ENCODE measurements at regions not wholly inside any gene's neighbourhood (a gene's known extent, or its start where the extent isn't known, plus 50 kb on each side); places are given as distances from the start of the nearest gene placed in this dataset.

DNA sequence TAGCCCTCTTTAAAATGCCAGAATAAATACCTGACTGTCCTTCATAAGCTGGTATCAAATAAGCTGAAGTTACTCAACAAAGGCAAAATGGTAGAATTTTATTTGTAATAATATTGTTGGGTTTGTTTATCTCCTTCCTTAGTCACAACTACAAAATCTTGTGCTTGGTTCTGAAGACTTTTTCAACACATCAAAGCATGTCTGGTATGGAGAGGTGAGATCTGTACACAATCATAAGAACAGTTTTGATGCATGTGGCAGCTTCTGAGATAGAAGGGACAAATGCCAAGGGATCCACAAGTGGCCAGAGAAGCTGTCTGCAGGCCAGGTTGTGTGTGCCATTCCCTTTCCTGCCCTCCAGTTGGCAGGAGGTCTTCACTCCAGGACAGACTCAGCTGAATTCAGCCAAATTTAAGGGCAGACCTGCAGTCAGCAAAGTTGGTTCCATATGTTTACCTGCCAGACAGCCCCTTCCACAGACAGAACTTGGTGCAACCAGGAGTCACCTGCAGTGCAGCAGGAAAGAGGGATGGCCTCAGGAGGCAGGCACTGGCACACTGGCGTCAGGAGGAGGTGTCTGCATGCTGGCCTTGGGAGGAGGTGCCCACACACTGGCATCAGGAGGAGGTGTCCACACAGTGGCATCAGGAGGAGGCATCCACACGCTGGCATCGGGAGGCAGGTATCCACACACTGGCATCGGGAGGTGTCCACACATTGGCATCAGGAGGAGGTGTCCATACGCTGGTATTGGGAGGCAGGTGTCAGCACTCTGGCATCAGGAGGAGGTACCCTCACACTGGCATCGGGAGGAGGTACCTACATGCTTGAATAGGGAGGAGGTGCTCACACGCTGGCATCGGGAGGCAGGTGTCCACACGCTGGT, 93.1 kb upstream of the IKZF1 start:
- TF ChIP-seq, protein P1, sequence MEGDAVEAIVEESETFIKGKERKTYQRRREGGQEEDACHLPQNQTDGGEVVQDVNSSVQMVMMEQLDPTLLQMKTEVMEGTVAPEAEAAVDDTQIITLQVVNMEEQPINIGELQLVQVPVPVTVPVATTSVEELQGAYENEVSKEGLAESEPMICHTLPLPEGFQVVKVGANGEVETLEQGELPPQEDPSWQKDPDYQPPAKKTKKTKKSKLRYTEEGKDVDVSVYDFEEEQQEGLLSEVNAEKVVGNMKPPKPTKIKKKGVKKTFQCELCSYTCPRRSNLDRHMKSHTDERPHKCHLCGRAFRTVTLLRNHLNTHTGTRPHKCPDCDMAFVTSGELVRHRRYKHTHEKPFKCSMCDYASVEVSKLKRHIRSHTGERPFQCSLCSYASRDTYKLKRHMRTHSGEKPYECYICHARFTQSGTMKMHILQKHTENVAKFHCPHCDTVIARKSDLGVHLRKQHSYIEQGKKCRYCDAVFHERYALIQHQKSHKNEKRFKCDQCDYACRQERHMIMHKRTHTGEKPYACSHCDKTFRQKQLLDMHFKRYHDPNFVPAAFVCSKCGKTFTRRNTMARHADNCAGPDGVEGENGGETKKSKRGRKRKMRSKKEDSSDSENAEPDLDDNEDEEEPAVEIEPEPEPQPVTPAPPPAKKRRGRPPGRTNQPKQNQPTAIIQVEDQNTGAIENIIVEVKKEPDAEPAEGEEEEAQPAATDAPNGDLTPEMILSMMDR (IDR thresholded peaks at IDR 0.05): no peak
- ATAC-seq: no peak

DNA sequence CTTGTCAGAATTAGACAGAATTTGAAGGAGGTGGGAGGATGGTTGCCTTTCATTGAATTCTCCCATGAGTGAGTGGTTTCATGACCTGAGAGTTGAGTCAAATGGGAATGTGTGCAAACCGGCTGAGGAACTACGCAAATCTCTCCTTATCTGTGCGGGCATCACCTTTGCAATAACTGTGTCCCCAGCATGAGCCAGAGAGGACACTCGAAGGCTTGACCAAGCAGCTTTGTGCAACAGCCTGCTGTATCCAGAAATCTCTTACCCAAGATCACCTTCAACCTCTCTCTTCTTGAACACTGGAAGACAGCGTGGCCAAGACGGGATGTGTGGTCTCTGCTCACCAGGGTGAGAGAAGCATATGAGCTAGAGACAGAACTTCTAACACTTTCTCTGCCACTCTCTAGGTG, 93.8 kb upstream of the IKZF1 start:
- intact Hi-C loops (cut with DNase I): loop anchor here in 1 of 2 donors (10.0 kb wide), 1 partner anchor 154 kb away; no protein-coding TSS in a partner anchor
- TF ChIP-seq, protein P1 (IDR thresholded peaks at IDR 0.05): no peak
- Histone ChIP-seq H3K27ac (peak overlapping the region in 1 of 2 donors; percentile 50), H3K36me3 (no peaks in the 10 kb centered on the region), H3K9me3 (no peaks in the 10 kb centered on the region), H3K4me1 (peaks cover 0 to 59% of the 10 kb centered on the region in 2 donors), H3K27me3 (no peaks in the 10 kb centered on the region), H3K4me3 (no peak overlapping the region)
- DNase-seq (no peak), ATAC-seq (no peak)

More for the DNA sequence above, 93.1 kb upstream of the IKZF1 start:
- Histone ChIP-seq H3K9me3 (no peaks in the 10 kb centered on the region), H3K4me1 (peaks cover 0 to 52% of the 10 kb centered on the region in 2 donors), H3K4me3 (no peak overlapping the region), H3K27ac (peak overlapping the region in 1 of 2 donors; percentile 50), H3K36me3 (no peaks in the 10 kb centered on the region), H3K27me3 (no peaks in the 10 kb centered on the region)
- DNase-seq: no peak
- intact Hi-C loops (cut with DNase I): loop anchor here in 1 of 2 donors (10.0 kb wide), 1 partner anchor 153 kb away; no protein-coding TSS in a partner anchor

DNA sequence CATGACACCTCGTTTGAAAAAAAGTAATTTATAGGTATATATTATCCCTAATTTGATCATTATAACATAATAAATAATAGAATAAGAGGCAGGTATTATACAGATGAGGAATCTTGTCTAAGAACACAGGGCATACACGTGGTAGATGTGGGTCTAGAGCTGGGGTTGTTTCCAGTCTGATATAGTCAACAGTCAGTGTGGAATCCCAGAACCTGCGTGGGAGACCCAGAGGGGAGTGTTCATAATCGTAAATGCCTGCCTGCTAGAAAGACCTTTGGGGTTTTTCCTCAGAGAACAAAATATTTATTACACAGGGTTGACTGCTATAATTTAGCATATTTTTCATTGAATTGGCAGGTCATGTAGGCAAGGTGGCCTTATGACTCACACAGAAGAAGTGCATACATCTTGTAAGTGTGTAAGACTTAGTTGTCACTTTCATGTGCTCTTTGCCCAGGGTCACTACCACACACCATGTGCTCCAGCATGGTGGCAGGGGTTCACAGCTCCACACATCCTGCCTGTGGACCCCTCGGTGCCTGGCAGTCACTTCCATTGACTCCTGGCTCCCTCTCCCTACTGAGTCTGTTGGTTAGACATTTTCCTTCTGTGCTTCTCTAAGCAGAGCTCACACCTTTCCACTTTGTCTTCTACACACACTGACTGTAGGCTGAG, 94.9 kb upstream of the IKZF1 start:
- Histone ChIP-seq H3K27me3 (no peaks in the 10 kb centered on the region), H3K36me3 (no peaks in the 10 kb centered on the region), H3K9me3 (no peaks in the 10 kb centered on the region), H3K27ac (no peak overlapping the region), H3K4me1 (peaks cover 0 to 63% of the 10 kb centered on the region in 2 donors), H3K4me3 (no peak overlapping the region)
- intact Hi-C loops (cut with DNase I): loop anchor here in 1 of 2 donors (10.0 kb wide), 1 partner anchor 155 kb away; no protein-coding TSS in a partner anchor
- TF ChIP-seq, protein P1 (IDR thresholded peaks at IDR 0.05): no peak
- ATAC-seq: no peak
- no peak for DNase-seq

DNA sequence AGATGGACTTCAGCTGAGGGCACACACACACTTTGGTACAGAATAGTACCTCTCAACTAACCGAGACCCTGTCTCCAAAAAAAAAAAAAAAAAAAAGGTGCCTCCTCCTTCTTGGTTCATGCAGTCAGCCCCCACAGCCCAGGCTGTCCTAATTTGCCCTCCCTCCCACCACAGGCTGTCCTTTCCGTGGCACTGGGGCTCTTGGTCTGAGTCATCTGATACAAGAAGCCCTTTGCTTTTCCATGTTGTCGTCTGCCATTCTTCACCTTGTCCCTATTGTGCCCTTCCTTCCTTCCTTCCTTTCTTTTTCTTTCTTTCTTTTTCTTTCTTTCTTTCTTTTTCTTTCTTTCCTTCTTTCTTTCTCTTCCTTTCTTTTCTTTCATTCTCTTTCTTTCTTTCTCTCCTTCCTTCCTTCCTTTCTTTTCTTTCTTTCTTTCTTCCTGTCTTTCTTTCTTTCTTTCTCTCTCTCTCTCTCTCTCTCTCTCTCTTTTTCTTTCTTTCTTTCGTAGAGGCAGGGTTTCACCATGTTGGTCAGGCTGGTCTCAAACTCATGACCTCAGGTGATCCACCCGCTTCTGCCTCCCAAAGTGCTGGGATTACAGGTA, 96.0 kb upstream of the IKZF1 start:
- DNase-seq (no peak), ATAC-seq (no peak)
- no peaks in the 10 kb centered on the region for H3K9me3 ChIP-seq
- H3K27me3 ChIP-seq: no peaks in the 10 kb centered on the region
- intact Hi-C loops (cut with DNase I): no loop called here
- H3K4me1 ChIP-seq: peaks cover 0 to 52% of the 10 kb centered on the region in 2 donors
- no peak overlapping the region for H3K4me3 ChIP-seq
- H3K27ac ChIP-seq: peak overlapping the region in 1 of 2 donors; percentile 53
- no peaks in the 10 kb centered on the region for H3K36me3 ChIP-seq
- TF ChIP-seq, protein P1 (IDR thresholded peaks at IDR 0.05): no peak

Measured in left lung (tissue), 4 donors.